GM10248 (cell line): ENCODE measurements at regions not wholly inside any gene's neighbourhood (a gene's known extent, or its start where the extent isn't known, plus 50 kb on each side); places are given as distances from the start of the nearest gene placed in this dataset.
"Not testable (repeated sequence)": the region's sequence is repeated elsewhere in the genome, so short reads cannot be mapped to it uniquely, and the experiment has no call there.

ENCODE experiments used
- CTCF ChIA-PET: fragments of 300-600 bp; sonication (Branson Sonifier 250); formaldehyde crosslinking; extraction: SDS; loops from one replicate; lab custom pipeline; 2021; ENCODE audit warnings: antibody characterized with exemption; lab: Yijun Ruan, JAX
- POLR2A ChIA-PET: fragments of 350-650 bp; sonication (Branson Sonifier 250); formaldehyde crosslinking; extraction: SDS; loops from one replicate; lab custom pipeline; 2020; ENCODE audit warnings: antibody characterized with exemption; lab: Yijun Ruan, JAX
- DNase-seq: peaks from one replicate; pipeline ENCODE4 v3.0.0; 2012; ENCODE audit errors: extremely low spot score
- TF ChIP-seq, protein P1 (sequence below): IDR thresholded peaks from 2 replicates; pipeline ENCODE4 v1.5.1; 2012; ENCODE audit warnings: mild to moderate bottlenecking, low read depth; ENCODE audit errors: extremely low read depth, missing control alignments, control extremely low read depth

DNA sequence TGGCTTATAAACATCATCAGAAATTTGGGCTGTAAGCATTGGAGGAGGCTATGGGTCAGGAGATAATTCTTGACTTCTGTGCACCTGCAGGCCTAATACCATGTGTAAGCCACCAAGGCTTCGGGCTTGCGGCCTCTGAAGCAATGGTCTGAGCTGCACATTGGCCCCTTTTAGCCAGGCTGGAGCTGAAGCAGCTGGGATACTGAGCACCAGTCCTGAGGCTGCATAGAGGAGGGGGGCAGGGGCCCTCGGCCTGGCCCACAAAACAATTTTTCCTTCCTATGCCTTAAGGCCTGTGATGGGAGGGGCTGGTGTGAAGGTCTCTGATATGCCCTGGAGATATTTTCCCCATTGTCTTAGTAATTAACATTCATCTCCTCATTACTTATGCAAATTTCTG lies 373.0 kb upstream of the HTR2C start:
- TF ChIP-seq, protein P1, sequence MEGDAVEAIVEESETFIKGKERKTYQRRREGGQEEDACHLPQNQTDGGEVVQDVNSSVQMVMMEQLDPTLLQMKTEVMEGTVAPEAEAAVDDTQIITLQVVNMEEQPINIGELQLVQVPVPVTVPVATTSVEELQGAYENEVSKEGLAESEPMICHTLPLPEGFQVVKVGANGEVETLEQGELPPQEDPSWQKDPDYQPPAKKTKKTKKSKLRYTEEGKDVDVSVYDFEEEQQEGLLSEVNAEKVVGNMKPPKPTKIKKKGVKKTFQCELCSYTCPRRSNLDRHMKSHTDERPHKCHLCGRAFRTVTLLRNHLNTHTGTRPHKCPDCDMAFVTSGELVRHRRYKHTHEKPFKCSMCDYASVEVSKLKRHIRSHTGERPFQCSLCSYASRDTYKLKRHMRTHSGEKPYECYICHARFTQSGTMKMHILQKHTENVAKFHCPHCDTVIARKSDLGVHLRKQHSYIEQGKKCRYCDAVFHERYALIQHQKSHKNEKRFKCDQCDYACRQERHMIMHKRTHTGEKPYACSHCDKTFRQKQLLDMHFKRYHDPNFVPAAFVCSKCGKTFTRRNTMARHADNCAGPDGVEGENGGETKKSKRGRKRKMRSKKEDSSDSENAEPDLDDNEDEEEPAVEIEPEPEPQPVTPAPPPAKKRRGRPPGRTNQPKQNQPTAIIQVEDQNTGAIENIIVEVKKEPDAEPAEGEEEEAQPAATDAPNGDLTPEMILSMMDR, result no peak
- ChIA-PET CTCF (no interaction called here), POLR2A (no interaction called here)
- DNase-seq, result no peak

- DNase-seq, result no peak
Measured at GRCh38 chrX:114201622-114202021, 382.3 kb upstream of the HTR2C start.

GRCh38 chrX:114181195-114181594 lies 402.7 kb upstream of the HTR2C start:
- no peak for DNase-seq
- TF ChIP-seq, protein P1, result no peak
- ChIA-PET POLR2A (no interaction called here), CTCF (no interaction called here)

More at GRCh38 chrX:114201622-114202021, 382.3 kb upstream of the HTR2C start:
- ChIA-PET CTCF (no interaction called here), POLR2A (no interaction called here)
- TF ChIP-seq, protein P1, result no peak

- DNase-seq, result no peak
- CTCF ChIA-PET, result no interaction called here
- TF ChIP-seq, protein P1, result no peak
- POLR2A ChIA-PET, result no interaction called here
Measured at GRCh38 chrX:114178126-114178525, 405.8 kb upstream of the HTR2C start.

- DNase-seq, POLR2A ChIA-PET, CTCF ChIA-PET: not testable (repeated sequence)
Measured at GRCh38 chrX:114167276-114167675, 416.6 kb upstream of the HTR2C start.

DNA sequence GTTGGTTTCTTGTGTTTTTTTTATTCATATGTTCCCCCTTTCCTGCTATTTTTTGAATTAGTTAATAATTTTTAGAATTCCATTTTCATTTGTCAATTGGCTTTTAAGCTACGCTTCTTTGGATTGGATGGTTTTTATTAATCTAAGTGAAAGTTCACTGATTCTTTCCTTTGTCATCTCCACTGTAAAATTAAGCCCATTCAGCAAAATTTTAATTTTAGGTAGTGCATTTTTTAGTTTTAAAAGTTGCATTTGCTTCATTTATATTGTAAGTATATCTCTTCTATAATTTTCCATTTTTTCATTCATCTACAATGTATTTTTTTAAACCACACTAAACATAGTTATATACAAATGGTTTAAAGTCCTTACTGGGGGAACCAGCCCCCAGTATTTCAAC lies 417.3 kb upstream of the HTR2C start:
- ChIA-PET CTCF (no interaction called here), POLR2A (no interaction called here)
- DNase-seq, result no peak
- TF ChIP-seq, protein P1, result no peak

DNA sequence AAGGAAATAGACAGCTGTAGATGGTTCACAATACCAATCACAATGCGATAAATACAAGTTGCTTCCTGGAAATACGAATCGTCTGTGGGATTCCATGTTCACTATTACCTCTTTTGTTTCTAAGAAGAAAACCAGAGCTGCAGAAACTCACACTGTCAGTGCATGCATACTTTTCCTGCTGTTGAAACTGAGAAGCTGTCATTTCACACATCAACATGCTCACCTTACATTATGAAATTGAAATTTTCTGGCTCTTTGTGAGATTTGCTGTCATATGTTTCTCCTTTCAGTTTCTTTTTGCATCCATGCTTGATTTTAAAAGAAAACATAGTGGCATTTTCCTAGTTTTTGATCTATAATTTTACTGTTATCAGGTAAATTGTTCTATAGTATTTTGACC lies 418.3 kb upstream of the HTR2C start:
- ChIA-PET POLR2A (no interaction called here), CTCF (no interaction called here)
- TF ChIP-seq, protein P1, result no peak
- DNase-seq, result no peak
